IMR-90 (cell line): ENCODE measurements at regions not wholly inside any gene's neighbourhood (a gene's known extent, or its start where the extent isn't known, plus 50 kb on each side); places are given as distances from the start of the nearest gene placed in this dataset.

Source experiments
- ATAC-seq: fragments of 200-7000 bp; cut with Tn5 transposase; 2 replicates; pipeline ENCODE4 v1.9.1; 2020; ENCODE audit warnings: low read depth, mild to moderate bottlenecking, moderate library complexity
- BruUV-seq: library from RNA; stranded (reverse); fragments of 400-500 nt; replicated peaks from 2 replicates; lab custom pipeline; 2021; lab: Mats Ljungman, UMichigan
- CTCF ChIA-PET: fragments of 300-600 bp; formaldehyde crosslinking; extraction: SDS; loops from one replicate; lab custom pipeline; 2021; ENCODE audit warnings: antibody characterized with exemption; lab: Yijun Ruan, JAX
- POLR2A ChIA-PET: fragments of 300-600 bp; sonication (Branson Sonifier 250); formaldehyde crosslinking; loops from one replicate; lab custom pipeline; 2022; ENCODE audit warnings: antibody characterized with exemption; ENCODE audit not compliant: unreplicated experiment; lab: Charles Lee
- DNase-seq: peaks from one replicate; pipeline ENCODE4 v3.0.0; 2013
- H2AFZ ChIP-seq: replicated peaks from 2 replicates; pipeline ENCODE3; 2013; ENCODE audit warnings: low read length, mild to moderate bottlenecking; ENCODE audit not compliant: poor library complexity
- H2AK5ac ChIP-seq: 2 replicates; pipeline ENCODE4 v1.6.1; 2013; ENCODE audit warnings: low read depth, low read length, inconsistent platforms
- H2AK9ac ChIP-seq: replicated peaks from 2 replicates; pipeline ENCODE3; 2013; ENCODE audit warnings: mild to moderate bottlenecking, low read depth, low read length, moderate library complexity; ENCODE audit not compliant: poor library complexity
- H2BK120ac ChIP-seq: 2 replicates; pipeline ENCODE4 v1.6.1; 2013; ENCODE audit warnings: low read depth, low read length, inconsistent platforms
- H2BK15ac ChIP-seq: 3 replicates; pipeline ENCODE4 v1.6.1; 2013; ENCODE audit warnings: low read depth, low read length, inconsistent platforms
- H2BK20ac ChIP-seq: 2 replicates; pipeline ENCODE4 v1.6.1; 2013; ENCODE audit warnings: low read depth, mild to moderate bottlenecking, inconsistent platforms, low read length, moderate library complexity
- H2BK5ac ChIP-seq: 2 replicates; pipeline ENCODE4 v1.6.1; 2013; ENCODE audit warnings: mild to moderate bottlenecking, low read depth, low read length, inconsistent platforms; ENCODE audit not compliant: poor library complexity, severe bottlenecking
- H3K14ac ChIP-seq: replicated peaks from 2 replicates; pipeline ENCODE4 v1.6.1; 2013; ENCODE audit warnings: low read depth, low read length, inconsistent platforms
- H3K18ac ChIP-seq: 2 replicates; pipeline ENCODE4 v1.6.1; 2013; ENCODE audit warnings: low read depth, low read length, control low read depth
- H3K23ac ChIP-seq: 2 replicates; pipeline ENCODE4 v1.6.1; 2013; ENCODE audit warnings: low read depth, low read length, inconsistent platforms
- H3K27ac ChIP-seq: 2 replicates; pipeline ENCODE4 v1.5.1; 2013; ENCODE audit warnings: mild to moderate bottlenecking, control low read depth, low read length; ENCODE audit not compliant: insufficient read depth
- H3K27me3 ChIP-seq: 2 replicates; pipeline ENCODE4 v1.6.1; 2013; ENCODE audit warnings: low read length; ENCODE audit not compliant: control insufficient read depth, insufficient read depth
- H3K36me3 ChIP-seq: 2 replicates; pipeline ENCODE4 v1.6.1; 2013; ENCODE audit warnings: low read length, mixed read lengths; ENCODE audit not compliant: control insufficient read depth, insufficient read depth
- H3K4ac ChIP-seq: 2 replicates; pipeline ENCODE4 v1.6.1; 2013; ENCODE audit warnings: low read depth, low read length, inconsistent platforms
- H3K4me1 ChIP-seq: 2 replicates; pipeline ENCODE4 v1.6.1; 2013; ENCODE audit warnings: low read length, mixed read lengths; ENCODE audit not compliant: control insufficient read depth, insufficient read depth
- H3K4me2 ChIP-seq: 2 replicates; pipeline ENCODE4 v1.6.1; 2013; ENCODE audit warnings: low read depth, mild to moderate bottlenecking, control low read depth, low read length, moderate library complexity
- H3K4me3 ChIP-seq: 2 replicates; pipeline ENCODE4 v1.5.1; 2013; ENCODE audit warnings: low read depth, mild to moderate bottlenecking, control low read depth, low read length, moderate library complexity; ENCODE audit not compliant: insufficient read depth
- H3K56ac ChIP-seq: 2 replicates; pipeline ENCODE4 v1.6.1; 2013; ENCODE audit warnings: low read length, inconsistent platforms; ENCODE audit not compliant: insufficient read depth; ENCODE audit errors: extremely low read depth
- H3K79me1 ChIP-seq, 2 experiments: 2 replicates each; pipeline ENCODE4 v1.6.1; 2013; ENCODE audit warnings: low read length in 2 of 2, inconsistent platforms in 1 of 2, low read depth in 1 of 2
- H3K9ac ChIP-seq: 2 replicates; pipeline ENCODE4 v1.6.1; 2013; ENCODE audit warnings: low read depth, low read length, control low read depth
- H3K9me1 ChIP-seq: 2 replicates; pipeline ENCODE4 v1.6.1; 2013; ENCODE audit warnings: low read length, inconsistent platforms; ENCODE audit not compliant: insufficient read depth
- H3K9me3 ChIP-seq: 2 replicates; pipeline ENCODE4 v1.6.1; 2013; ENCODE audit warnings: low read length; ENCODE audit not compliant: control insufficient read depth, insufficient read depth
- H4K20me1 ChIP-seq: 2 replicates; pipeline ENCODE4 v1.6.1; 2013; ENCODE audit warnings: low read length, inconsistent platforms; ENCODE audit not compliant: insufficient read depth
- H4K5ac ChIP-seq: 2 replicates; pipeline ENCODE4 v1.6.1; 2013; ENCODE audit warnings: mild to moderate bottlenecking, low read depth, low read length, control low read depth
- H4K8ac ChIP-seq, 2 experiments: 2 replicates each; pipeline ENCODE4 v1.6.1; 2013; ENCODE audit warnings: low read depth in 2 of 2, low read length in 2 of 2, control low read depth in 1 of 2, inconsistent platforms in 1 of 2
- H4K91ac ChIP-seq: 2 replicates; pipeline ENCODE4 v1.6.1; 2013; ENCODE audit warnings: low read depth, low read length, inconsistent platforms; ENCODE audit not compliant: insufficient read depth
- BHLHE40 ChIP-seq: fragments of 150-350 bp; IDR thresholded peaks from 2 replicates; pipeline ENCODE4 v1.6.1; 2016; ENCODE audit warnings: mild to moderate bottlenecking, low read depth, low read length
- CEBPB ChIP-seq: IDR thresholded peaks from 2 replicates; pipeline ENCODE4 v1.6.1; 2012; ENCODE audit warnings: low read depth, low read length, improper control_type of control experiment
- CHD1 ChIP-seq: IDR thresholded peaks from 2 replicates; pipeline ENCODE4 v1.6.1; 2012; ENCODE audit warnings: low read depth, low read length, improper control_type of control experiment
- CTCF ChIP-seq: conservative IDR thresholded peaks from 2 replicates; pipeline ENCODE4 v1.5.1; 2012; ENCODE audit warnings: mild to moderate bottlenecking, low read depth, low read length, improper control_type of control experiment
- ELK1 ChIP-seq: fragments of 150-350 bp; IDR thresholded peaks from 2 replicates; pipeline ENCODE4 v1.6.1; 2016; ENCODE audit warnings: low read depth, mild to moderate bottlenecking, low read length, moderate library complexity, borderline replicate concordance
- FOS ChIP-seq: fragments of 150-350 bp; IDR thresholded peaks from 2 replicates; pipeline ENCODE4 v1.6.1; 2016; ENCODE audit warnings: low read depth, low read length
- MAFK ChIP-seq: IDR thresholded peaks from 2 replicates; pipeline ENCODE4 v1.6.1; 2012; ENCODE audit warnings: low read depth, low read length, improper control_type of control experiment
- MAZ ChIP-seq: IDR thresholded peaks from 2 replicates; pipeline ENCODE4 v1.6.1; 2012; ENCODE audit warnings: low read depth, mild to moderate bottlenecking, low read length, improper control_type of control experiment, moderate library complexity, borderline replicate concordance
- MXI1 ChIP-seq: IDR thresholded peaks from 2 replicates; pipeline ENCODE4 v1.6.1; 2012; ENCODE audit warnings: low read depth, mild to moderate bottlenecking, low read length, moderate library complexity, borderline replicate concordance
- NFE2L2 ChIP-seq: fragments of 150-350 bp; IDR thresholded peaks from 2 replicates; pipeline ENCODE4 v1.6.1; 2016; ENCODE audit warnings: low read depth, mild to moderate bottlenecking, low read length
- POLR2A ChIP-seq: IDR thresholded peaks from 2 replicates; pipeline ENCODE4 v1.6.1; 2012; ENCODE audit warnings: mild to moderate bottlenecking, low read depth, low read length
- RAD21 ChIP-seq: IDR thresholded peaks from 2 replicates; pipeline ENCODE4 v1.6.1; 2012; ENCODE audit warnings: low read length, improper control_type of control experiment
- RCOR1 ChIP-seq: IDR thresholded peaks from 2 replicates; pipeline ENCODE4 v1.6.1; 2012; ENCODE audit warnings: mild to moderate bottlenecking, low read length, improper control_type of control experiment; ENCODE audit not compliant: insufficient replicate concordance
- RFX5 ChIP-seq: IDR thresholded peaks from 2 replicates; pipeline ENCODE4 v1.8.0; 2012; ENCODE audit warnings: low read depth, mild to moderate bottlenecking, low read length, moderate library complexity
- SMC3 ChIP-seq: fragments of 150-350 bp; IDR thresholded peaks from 2 replicates; pipeline ENCODE4 v1.6.1; 2016; ENCODE audit warnings: low read depth, mild to moderate bottlenecking, antibody characterized with exemption, low read length, moderate library complexity
- WGBS, 2 experiments: methylation state at CpG; one replicate each; pipeline versions ENCODE4 v1.1.5 to v1.1.7; 2013; ENCODE audit warnings: missing lambda C conversion rate in 2 of 2; ENCODE audit not compliant: insufficient read length in 1 of 2; ENCODE audit errors: extremely low coverage in 2 of 2; 5-methylcytosine and 5-hydroxymethylcytosine counted together
- dilution Hi-C: fragments of 300-500 bp; cut with HindIII; formaldehyde crosslinking; loops from one replicate; pipeline ENCODE4 v1.14.3; 2018; ENCODE audit warnings: low sequenced_read_pairs; ENCODE audit not compliant: unreplicated experiment
- in situ Hi-C: fragments of 300-500 bp; cut with MboI; formaldehyde crosslinking; loops from 3 replicates; pipeline ENCODE4 v1.14.3; 2019; ENCODE audit warnings: low sequenced_read_pairs, inconsistent platforms, mixed read lengths
- intact Hi-C: fragments of 100-400 bp; cut with micrococcal nuclease; formaldehyde crosslinking; loops from 2 replicates; pipeline ENCODE4 v1.10.0; 2022
- TF ChIP-seq, protein P1 (sequence below): fragments of 150-350 bp; IDR thresholded peaks from 2 replicates; pipeline ENCODE4 v1.6.1; 2017; ENCODE audit warnings: mild to moderate bottlenecking, antibody characterized with exemption, low read length, low read depth

DNA sequence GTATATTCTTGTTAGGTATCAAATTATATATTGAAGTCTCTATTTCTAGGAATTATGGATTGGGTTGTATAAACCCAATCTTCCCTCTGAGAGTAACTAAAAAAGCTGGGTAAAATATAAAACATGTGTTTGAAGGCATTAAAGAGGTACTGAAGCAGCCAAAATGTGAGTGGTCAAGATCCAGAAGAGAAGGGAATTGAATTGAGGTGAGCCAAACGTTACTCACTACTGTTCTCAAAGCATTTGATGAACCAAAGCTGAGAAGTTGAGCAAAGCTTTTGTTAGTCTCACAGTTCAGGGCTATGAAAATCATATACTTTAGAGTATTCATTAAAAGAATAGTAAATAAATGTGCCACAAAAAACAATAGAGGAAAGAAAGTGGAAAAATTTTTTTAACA, 365.8 kb downstream of the BCKDHB start:
- H3K4me1 ChIP-seq, result no peaks in the 10 kb centered on the region
- ATAC-seq (no peak), DNase-seq (peak; percentile 15)
- no peak overlapping the region for H2BK20ac ChIP-seq
- H3K4me2 ChIP-seq, result no peak overlapping the region
- no peaks in the 10 kb centered on the region for H3K27me3 ChIP-seq
- intact Hi-C loops, result no loop called here
- H3K4ac ChIP-seq, result no peak overlapping the region
- no peak overlapping the region for H3K9ac ChIP-seq
- H2AFZ ChIP-seq, result no peak overlapping the region
- H2BK5ac ChIP-seq, result no peak overlapping the region
- no peaks in the 10 kb centered on the region for H3K9me3 ChIP-seq
- no TSS peak for BruUV-seq
- POLR2A ChIA-PET, result no interaction called here
- H3K18ac ChIP-seq, result peak overlapping the region; percentile 45; the same call in 1 of the 2 replicates
- 40% methylated on average over 1 of the region's 1 CpG; no CpG with 5 or more reads in 1 of the 2 experiments for WGBS, 2 experiments
- no peaks in the 10 kb centered on the region for H3K9me1 ChIP-seq
- H3K56ac ChIP-seq, result no peak overlapping the region
- no peaks in the 10 kb centered on the region for H3K36me3 ChIP-seq
- dilution Hi-C loops, result no loop called here
- CTCF ChIA-PET, result no interaction called here
- peak overlapping the region; percentile 73; the same call in 1 of the 2 replicates for H4K5ac ChIP-seq
- no peak overlapping the region for H3K14ac ChIP-seq
- H4K20me1 ChIP-seq, result no peaks in the 10 kb centered on the region
- H3K4me3 ChIP-seq, result no peak overlapping the region
- H2BK15ac ChIP-seq, result no peak overlapping the region
- H3K27ac ChIP-seq, result no peak overlapping the region
- H3K79me1 ChIP-seq, result no peaks in the 10 kb centered on the region
- no peak overlapping the region for H2BK120ac ChIP-seq
- H4K8ac ChIP-seq, result no peak overlapping the region
- H2AK5ac ChIP-seq, result no peak overlapping the region
- H4K91ac ChIP-seq, result no peak overlapping the region
- H3K23ac ChIP-seq, result no peak overlapping the region
- no peak for TF ChIP-seq MAFK
- TF ChIP-seq ELK1, result no peak
- TF ChIP-seq MXI1, result no peak
- no peak for TF ChIP-seq RCOR1
- TF ChIP-seq, protein P1, sequence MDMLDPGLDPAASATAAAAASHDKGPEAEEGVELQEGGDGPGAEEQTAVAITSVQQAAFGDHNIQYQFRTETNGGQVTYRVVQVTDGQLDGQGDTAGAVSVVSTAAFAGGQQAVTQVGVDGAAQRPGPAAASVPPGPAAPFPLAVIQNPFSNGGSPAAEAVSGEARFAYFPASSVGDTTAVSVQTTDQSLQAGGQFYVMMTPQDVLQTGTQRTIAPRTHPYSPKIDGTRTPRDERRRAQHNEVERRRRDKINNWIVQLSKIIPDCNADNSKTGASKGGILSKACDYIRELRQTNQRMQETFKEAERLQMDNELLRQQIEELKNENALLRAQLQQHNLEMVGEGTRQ, result no peak
- TF ChIP-seq BHLHE40, result no peak
- TF ChIP-seq MAZ, result no peak
- TF ChIP-seq RAD21, result no peak
- no peak for TF ChIP-seq RFX5
- TF ChIP-seq NFE2L2, result no peak
- no peak for TF ChIP-seq CEBPB
- no peak for TF ChIP-seq FOS
- no peak for TF ChIP-seq CTCF
- no peak for TF ChIP-seq POLR2A
- no peak for TF ChIP-seq CHD1
- TF ChIP-seq SMC3, result no peak
- no peak overlapping the region for H2AK9ac ChIP-seq
- in situ Hi-C loops, result no loop called here
